Testis (tissue), 2 donors: ENCODE measurements at regions not wholly inside any gene's neighbourhood (a gene's known extent, or its start where the extent isn't known, plus 50 kb on each side); places are given as distances from the start of the nearest gene placed in this dataset.

Experiments used
- CTCF ChIP-seq, 3 experiments: fragments of 450-650 bp in 2 of 3; fragments of 200-600 bp in 1 of 3; sonication (generic) in 1 of 3; IDR thresholded peaks; one replicate each; pipeline ENCODE4 v1.5.1; 2016 to 2019; ENCODE audit warnings: antibody characterized with exemption in 3 of 3, mild to moderate bottlenecking in 2 of 3, moderate library complexity in 1 of 3
- POLR2A ChIP-seq: fragments of 450-650 bp; IDR thresholded peaks from one replicate; pipeline ENCODE4 v1.6.1; 2017; ENCODE audit warnings: antibody characterized with exemption, mild to moderate bottlenecking, moderate library complexity

GRCh38 chr10:111491154-111491553 lies 414.3 kb downstream of the ADRA2A start:
- no peak for TF ChIP-seq CTCF (IDR thresholded peaks at IDR 0.05)
- no peak for TF ChIP-seq POLR2A
